ENCODE measurements at regions not wholly inside any gene's neighbourhood (a gene's known extent, or its start where the extent isn't known, plus 50 kb on each side); places are given as distances from the start of the nearest gene placed in this dataset.

- CTCF ChIA-PET = no interaction called here
- Histone ChIP-seq H3K27ac (no peak overlapping the region), H3K4me3 (no peak overlapping the region), H3K4me1 (no peaks in the 10 kb centered on the region), H3K4me2 (no peak overlapping the region), H3K9me3 (no peaks in the 10 kb centered on the region)
- DNase-seq (ENCODE audit: low read depth in 1 of 2, low spot score in 1 of 2) (no peak), ATAC-seq (no peak), FAIRE-seq (no peak)
- TF ChIP-seq HMGXB4 (CRISPR knock-in tag; IDR thresholded peaks at IDR 0.05; ENCODE audit: borderline replicate concordance) = no peak
- no peak for TF ChIP-seq BHLHE40 (IDR thresholded peaks at IDR 0.05; ENCODE audit: low read depth, low read length)
- TF ChIP-seq BCL3 (IDR thresholded peaks at IDR 0.05) = no peak
- TF ChIP-seq FOSB (CRISPR knock-in tag; IDR thresholded peaks at IDR 0.05) = no peak
- no peak for TF ChIP-seq HOXA7 (CRISPR knock-in tag; IDR thresholded peaks at IDR 0.05)
- TF ChIP-seq RAD21 (conservative IDR thresholded peaks at IDR 0.05 in 1 of 2, IDR thresholded peaks at IDR 0.05 in 1 of 2) = no peak
- no peak for TF ChIP-seq KDM1A (IDR thresholded peaks at IDR 0.05; ENCODE audit: low read depth)
- no peak for TF ChIP-seq HOXB13 (CRISPR knock-in tag; IDR thresholded peaks at IDR 0.05; ENCODE audit: low read depth)
- no peak for TF ChIP-seq CBX2 (IDR thresholded peaks at IDR 0.05; ENCODE audit: borderline replicate concordance, low read depth)
- TF ChIP-seq E2F6 (IDR thresholded peaks at IDR 0.05; ENCODE audit: borderline replicate concordance, low read depth) = no peak
- no peak for TF ChIP-seq USF2 (IDR thresholded peaks at IDR 0.05)
- TF ChIP-seq RNF2 (IDR thresholded peaks at IDR 0.05; ENCODE audit: borderline replicate concordance, low read depth) = no peak
- TF ChIP-seq POLR2A (IDR thresholded peaks at IDR 0.05; ENCODE audit: low read length) = no peak
- no peak for TF ChIP-seq EHF (CRISPR knock-in tag; IDR thresholded peaks at IDR 0.05)
- no peak for TF ChIP-seq RCOR1 (IDR thresholded peaks at IDR 0.05; ENCODE audit: low read depth, low read length)
- no peak for TF ChIP-seq RARB (CRISPR knock-in tag; IDR thresholded peaks at IDR 0.05)
- no peak for TF ChIP-seq GATA3 (IDR thresholded peaks at IDR 0.05; ENCODE audit: borderline replicate concordance)
- TF ChIP-seq ATOH8 (CRISPR knock-in tag; IDR thresholded peaks at IDR 0.05; ENCODE audit: low read depth) = no peak
- 64% methylated on average over 1 of the region's 1 CpG for WGBS (ENCODE audit: missing lambda C conversion rate)
- POLR2A ChIA-PET = no interaction called here
These were observed 265.8 kb upstream of the TRPC7 start for GRCh38 chr5:136631186-136631585.

GRCh38 chr5:136629125-136629792 is 263.9 kb upstream of the TRPC7 start:
- no peak overlapping the region for H3K4me3 ChIP-seq
- no peak for FAIRE-seq
- WGBS (ENCODE audit: missing lambda C conversion rate) = 60% methylated on average over 10 of the region's 10 CpGs

More at GRCh38 chr5:136629125-136629792, 263.9 kb upstream of the TRPC7 start:
- no peak overlapping the region for H3K27ac ChIP-seq
- no peaks in the 10 kb centered on the region for H3K4me1 ChIP-seq
- POLR2A ChIA-PET = no interaction called here
- DNase-seq (ENCODE audit: low read depth in 1 of 2, low spot score in 1 of 2) (no peak), ATAC-seq (no peak)
- TF ChIP-seq CBX2 (IDR thresholded peaks at IDR 0.05; ENCODE audit: borderline replicate concordance, low read depth) (no peak), RNF2 (IDR thresholded peaks at IDR 0.05; ENCODE audit: borderline replicate concordance, low read depth) (no peak), TP53 (CRISPR knock-in tag; IDR thresholded peaks at IDR 0.05) (no peak), CBX8 (IDR thresholded peaks at IDR 0.05) (no peak), ZC3H11A (IDR thresholded peaks at IDR 0.05) (no peak), NPAS2 (CRISPR knock-in tag; IDR thresholded peaks at IDR 0.05; ENCODE audit: borderline replicate concordance) (no peak), HMGXB4 (CRISPR knock-in tag; IDR thresholded peaks at IDR 0.05; ENCODE audit: borderline replicate concordance) (no peak), BHLHE40 (IDR thresholded peaks at IDR 0.05; ENCODE audit: low read depth, low read length) (no peak), E2F6 (IDR thresholded peaks at IDR 0.05; ENCODE audit: borderline replicate concordance, low read depth) (no peak), MAZ (IDR thresholded peaks at IDR 0.05; ENCODE audit: borderline replicate concordance, low read depth, low read length) (no peak), ZSCAN20 (CRISPR knock-in tag; IDR thresholded peaks at IDR 0.05) (no peak), RARB (CRISPR knock-in tag; IDR thresholded peaks at IDR 0.05) (no peak), TFCP2L1 (CRISPR knock-in tag; IDR thresholded peaks at IDR 0.05) (no peak), EHMT2 (IDR thresholded peaks at IDR 0.05; ENCODE audit: low read depth) (no peak), HOXA7 (CRISPR knock-in tag; IDR thresholded peaks at IDR 0.05) (no peak), JUN (IDR thresholded peaks at IDR 0.05) (no peak)
- H3K4me2 ChIP-seq = no peak overlapping the region
- no peaks in the 10 kb centered on the region for H3K9me3 ChIP-seq
- CTCF ChIA-PET = interaction anchor here (1.4 to 1.7 kb wide), 2 partner anchors 15 to 57 kb away, joined by 3 to 4 read pairs; no protein-coding TSS in a partner anchor

Measured in A549 (cell line).